SK-N-SH treated with all-trans-retinoic acid at 6 μM for 48 hours (cell line): ENCODE measurements at regions not wholly inside any gene's neighbourhood (a gene's known extent, or its start where the extent isn't known, plus 50 kb on each side); places are given as distances from the start of the nearest gene placed in this dataset.
"Not testable (repeated sequence)": the region's sequence is repeated elsewhere in the genome, so short reads cannot be mapped to it uniquely, and the experiment has no call there.

Experiments used
- ATAC-seq: fragments of 200-7000 bp; cut with Tn5 transposase; 3 replicates; pipeline ENCODE4 v1.9.1; 2020; ENCODE audit warnings: mild to moderate bottlenecking, moderate library complexity
- ARNTL ChIP-seq: fragments of 450-650 bp; formaldehyde crosslinking; IDR thresholded peaks from 2 replicates; pipeline ENCODE4 v1.5.0; 2020; ENCODE audit warnings: low read depth, mild to moderate bottlenecking, moderate library complexity, borderline replicate concordance
- BACH2 ChIP-seq: fragments of 250-450 bp; sonication (Bioruptor Pico); IDR thresholded peaks from 2 replicates; pipeline ENCODE4 v1.9.0; 2021; ENCODE audit warnings: mild to moderate bottlenecking, borderline replicate concordance
- CREB5 ChIP-seq: fragments of 250-450 bp; sonication (Bioruptor Pico); IDR thresholded peaks from 2 replicates; pipeline ENCODE4 v1.5.1; 2020; ENCODE audit warnings: low read depth, mild to moderate bottlenecking, moderate library complexity
- CSDC2 ChIP-seq: fragments of 250-450 bp; sonication (Bioruptor Pico); IDR thresholded peaks from 2 replicates; pipeline ENCODE4 v1.5.0; 2020; ENCODE audit warnings: mild to moderate bottlenecking, moderate library complexity
- CSRNP3 ChIP-seq: fragments of 250-450 bp; sonication (Bioruptor Pico); IDR thresholded peaks from 2 replicates; pipeline ENCODE4 v1.5.1; 2021; ENCODE audit warnings: mild to moderate bottlenecking, moderate library complexity
- ESRRG ChIP-seq: fragments of 250-450 bp; sonication (Bioruptor Pico); IDR thresholded peaks from 2 replicates; pipeline ENCODE4 v1.6.1; 2021; ENCODE audit warnings: mild to moderate bottlenecking
- GLIS3 ChIP-seq: fragments of 250-450 bp; sonication (Bioruptor Pico); IDR thresholded peaks from 2 replicates; pipeline ENCODE4 v1.5.0; 2020; ENCODE audit warnings: mild to moderate bottlenecking, moderate library complexity
- OSR1 ChIP-seq: fragments of 250-450 bp; sonication (Bioruptor Pico); IDR thresholded peaks from 2 replicates; pipeline ENCODE4 v1.8.0; 2022; ENCODE audit warnings: moderate library complexity, mild to moderate bottlenecking, inconsistent platforms
- PATZ1 ChIP-seq: fragments of 250-450 bp; sonication (Bioruptor Pico); IDR thresholded peaks from 2 replicates; pipeline ENCODE4 v1.8.0; 2020; ENCODE audit warnings: mild to moderate bottlenecking, moderate library complexity, borderline replicate concordance
- POU6F1 ChIP-seq: fragments of 250-450 bp; sonication (Bioruptor Pico); IDR thresholded peaks from 2 replicates; pipeline ENCODE4 v1.8.0; 2021; ENCODE audit warnings: low read depth, mild to moderate bottlenecking, moderate library complexity, borderline replicate concordance
- PPARA ChIP-seq: fragments of 250-450 bp; sonication (Bioruptor Pico); IDR thresholded peaks from 2 replicates; pipeline ENCODE4 v1.5.0; 2020; ENCODE audit warnings: mild to moderate bottlenecking, borderline replicate concordance
- SNAI2 ChIP-seq: fragments of 250-450 bp; sonication (Bioruptor Pico); IDR thresholded peaks from 2 replicates; pipeline ENCODE4 v1.5.0; 2020; ENCODE audit warnings: mild to moderate bottlenecking, moderate library complexity
- TCF4 ChIP-seq: fragments of 250-450 bp; sonication (Bioruptor Pico); IDR thresholded peaks from 2 replicates; pipeline ENCODE4 v1.8.0; 2021; ENCODE audit warnings: mild to moderate bottlenecking, moderate library complexity, borderline replicate concordance
- TOX ChIP-seq: fragments of 250-450 bp; sonication (Bioruptor Pico); IDR thresholded peaks from 2 replicates; pipeline ENCODE4 v1.8.0; 2021; ENCODE audit warnings: mild to moderate bottlenecking, moderate library complexity, borderline replicate concordance
- TSHZ2 ChIP-seq: fragments of 250-450 bp; sonication (Bioruptor Pico); IDR thresholded peaks from 2 replicates; pipeline ENCODE4 v1.5.0; 2020; ENCODE audit warnings: mild to moderate bottlenecking, moderate library complexity
- ZC3H10 ChIP-seq: fragments of 250-450 bp; sonication (Bioruptor Pico); IDR thresholded peaks from 2 replicates; pipeline ENCODE4 v1.5.1; 2021; ENCODE audit warnings: mild to moderate bottlenecking, moderate library complexity
- ZFP3 ChIP-seq: fragments of 250-450 bp; sonication (Bioruptor Pico); IDR thresholded peaks from 2 replicates; pipeline ENCODE4 v1.5.0; 2020; ENCODE audit warnings: mild to moderate bottlenecking, moderate library complexity
- ZFP30 ChIP-seq: fragments of 450-650 bp; formaldehyde crosslinking; IDR thresholded peaks from 2 replicates; pipeline ENCODE4 v1.5.0; 2022; ENCODE audit warnings: mild to moderate bottlenecking, moderate library complexity
- ZNF565 ChIP-seq: fragments of 450-650 bp; formaldehyde crosslinking; conservative IDR thresholded peaks from 2 replicates; pipeline ENCODE4 v1.5.0; 2020; ENCODE audit warnings: low read depth, mild to moderate bottlenecking, moderate library complexity
- ZNF70 ChIP-seq: fragments of 450-650 bp; formaldehyde crosslinking; IDR thresholded peaks from 2 replicates; pipeline ENCODE4 v1.5.0; 2020; ENCODE audit warnings: mild to moderate bottlenecking, moderate library complexity

GRCh38 chr21:17197996-17198395 is 314.8 kb upstream of the CXADR start (continued):
- no peak for TF ChIP-seq PATZ1

- no peak for TF ChIP-seq ZFP30 (CRISPR knock-in tag)
- TF ChIP-seq GLIS3 (CRISPR knock-in tag) = no peak
- no peak for TF ChIP-seq PPARA (CRISPR knock-in tag)
- TF ChIP-seq, all 23 proteins: peak for 0
- ATAC-seq = no peak
Measured at GRCh38 chr21:17200250-17200649, 312.6 kb upstream of the CXADR start.

GRCh38 chr21:17201741-17202260 is 311.0 kb upstream of the CXADR start:
- no peak for ATAC-seq
- TF ChIP-seq CSRNP3 (CRISPR knock-in tag) = no peak
- no peak for TF ChIP-seq TCF4 (CRISPR knock-in tag)
- TF ChIP-seq SNAI2 (CRISPR knock-in tag) = no peak
- no peak for TF ChIP-seq ZFP3 (CRISPR knock-in tag)
- TF ChIP-seq TOX = no peak
- TF ChIP-seq ZC3H10 (CRISPR knock-in tag) = no peak
- TF ChIP-seq POU6F1 (CRISPR knock-in tag) = no peak
- TF ChIP-seq ZNF565 (CRISPR knock-in tag) = no peak
- no peak for TF ChIP-seq PPARA (CRISPR knock-in tag)
- TF ChIP-seq OSR1 = no peak
- no peak for TF ChIP-seq ESRRG (CRISPR knock-in tag)
- TF ChIP-seq BACH2 (CRISPR knock-in tag) = no peak
- no peak for TF ChIP-seq GLIS3 (CRISPR knock-in tag)
- no peak for TF ChIP-seq CSDC2 (CRISPR knock-in tag)
- no peak for TF ChIP-seq ARNTL (CRISPR knock-in tag)

- TF ChIP-seq PATZ1 (no peak), ZNF70 (CRISPR knock-in tag) (no peak), SNAI2 (CRISPR knock-in tag) (no peak), TSHZ2 (CRISPR knock-in tag) (no peak), ARNTL (CRISPR knock-in tag) (no peak), CREB5 (no peak), BACH2 (CRISPR knock-in tag) (no peak), PPARA (CRISPR knock-in tag) (no peak)
- TF ChIP-seq, all 23 proteins: peak for 0
- no peak for ATAC-seq
Measured at GRCh38 chr21:17214801-17215200, 298.0 kb upstream of the CXADR start.

- not testable (repeated sequence) for ATAC-seq
Measured at GRCh38 chr21:17219050-17219449, 293.8 kb upstream of the CXADR start.
